ENCODE measurements at regions not wholly inside any gene's neighbourhood (a gene's known extent, or its start where the extent isn't known, plus 50 kb on each side); places are given as distances from the start of the nearest gene placed in this dataset.

GRCh38 chr2:120577721-120578295 is 157.9 kb upstream of the GLI2 start:
- no peak for DNase-seq

GRCh38 chr2:120578576-120579352 is 156.9 kb upstream of the GLI2 start:
- no peak for DNase-seq

GRCh38 chr2:120579916-120580685 is 155.6 kb upstream of the GLI2 start:
- DNase-seq = no peak

GRCh38 chr2:120580709-120581108 is 155.0 kb upstream of the GLI2 start:
- DNase-seq = no peak

GRCh38 chr2:120583121-120583520 is 152.5 kb upstream of the GLI2 start:
- DNase-seq = no peak

GRCh38 chr2:120583851-120584570 is 151.7 kb upstream of the GLI2 start:
- no peak for DNase-seq

GRCh38 chr2:120586507-120587278 is 149.0 kb upstream of the GLI2 start:
- no peak for DNase-seq

GRCh38 chr2:120587279-120587996 is 148.2 kb upstream of the GLI2 start:
- DNase-seq = no peak

- no peak for DNase-seq
These were observed 147.7 kb upstream of the GLI2 start for GRCh38 chr2:120587997-120588336.

GRCh38 chr2:120589771-120590608 is 145.7 kb upstream of the GLI2 start:
- peak; percentile 49 for DNase-seq

GRCh38 chr2:120590841-120591240 is 144.8 kb upstream of the GLI2 start:
- DNase-seq = no peak

GRCh38 chr2:120591572-120591971 is 144.1 kb upstream of the GLI2 start:
- no peak for DNase-seq

GRCh38 chr2:120592084-120592483 is 143.6 kb upstream of the GLI2 start:
- no peak for DNase-seq

GRCh38 chr2:120593921-120594686 is 141.6 kb upstream of the GLI2 start:
- DNase-seq = no peak

- no peak for DNase-seq
These were observed 140.6 kb upstream of the GLI2 start for GRCh38 chr2:120594856-120595685.

- no peak for DNase-seq
These were observed 139.9 kb upstream of the GLI2 start for GRCh38 chr2:120595739-120596138.

GRCh38 chr2:120596191-120596811 is 139.4 kb upstream of the GLI2 start:
- no peak for DNase-seq

- DNase-seq = no peak
These were observed 138.6 kb upstream of the GLI2 start for GRCh38 chr2:120596990-120597594.

Data from amniotic stem cell (primary cell).